H1 (cell line): ENCODE measurements at regions not wholly inside any gene's neighbourhood (a gene's known extent, or its start where the extent isn't known, plus 50 kb on each side); places are given as distances from the start of the nearest gene placed in this dataset.

Experiments used
- CTCF ChIA-PET: fragments of 300-600 bp; sonication (Branson Sonifier 250); formaldehyde crosslinking; loops from one replicate; lab custom pipeline; 2021; ENCODE audit not compliant: partially characterized antibody; lab: Charles Lee
- POLR2A ChIA-PET: fragments of 300-600 bp; sonication (Branson Sonifier 250); formaldehyde crosslinking; loops from one replicate; lab custom pipeline; 2021; ENCODE audit warnings: inconsistent platforms; ENCODE audit not compliant: partially characterized antibody; lab: Charles Lee
- DNase-seq, 2 experiments: peaks; one replicate each; pipeline versions ENCODE4 v3.0.0 to v3.0.0-alpha.2; 2010 to 2022; ENCODE audit warnings: low spot score in 2 of 2, low read depth in 1 of 2, mixed read lengths in 1 of 2
- FAIRE-seq: peaks from 2 replicates; lab custom pipeline; 2011; peaks lifted over from hg19 to GRCh38; lab: Jason Lieb, UNC
- H2AFZ ChIP-seq: 2 replicates; pipeline ENCODE4 v1.8.1; 2012; ENCODE audit warnings: low read length, inconsistent platforms
- H2AK5ac ChIP-seq: 2 replicates; pipeline ENCODE4 v1.6.1; 2013; ENCODE audit warnings: low read depth, low read length
- H2BK120ac ChIP-seq: replicated peaks from 2 replicates; pipeline ENCODE3; 2013; ENCODE audit warnings: low read depth, low read length, inconsistent platforms
- H2BK12ac ChIP-seq: 2 replicates; pipeline ENCODE4 v1.6.1; 2013; ENCODE audit warnings: low read depth, low read length
- H2BK15ac ChIP-seq: 2 replicates; pipeline ENCODE4 v1.6.1; 2013; ENCODE audit warnings: low read length
- H2BK20ac ChIP-seq: 2 replicates; pipeline ENCODE4 v1.6.1; 2013; ENCODE audit warnings: low read length
- H2BK5ac ChIP-seq: 2 replicates; pipeline ENCODE4 v1.6.1; 2013; ENCODE audit warnings: low read depth, low read length
- H3K14ac ChIP-seq: 2 replicates; pipeline ENCODE4 v1.6.1; 2013; ENCODE audit warnings: inconsistent platforms; ENCODE audit not compliant: insufficient read length
- H3K18ac ChIP-seq: 2 replicates; pipeline ENCODE4 v1.6.1; 2013; ENCODE audit warnings: low read length; ENCODE audit errors: extremely low read depth
- H3K23ac ChIP-seq: 2 replicates; pipeline ENCODE4 v1.6.1; 2013; ENCODE audit warnings: inconsistent platforms; ENCODE audit not compliant: insufficient read length
- H3K23me2 ChIP-seq: 2 replicates; pipeline ENCODE4 v1.6.1; 2013; ENCODE audit warnings: low read depth, low read length
- H3K27ac ChIP-seq: 2 replicates; pipeline ENCODE4 v1.6.1; 2011; ENCODE audit warnings: low read depth, low read length, inconsistent platforms
- H3K27me3 ChIP-seq, 4 experiments: replicated peaks in 1 of 4; 1 replicate in 1 of 4; 2 replicates in 3 of 4; pipeline versions ENCODE4 v1.6.1 to v1.8.1; 2011 to 2013; ENCODE audit warnings: low read length in 3 of 4, mild to moderate bottlenecking in 3 of 4, inconsistent platforms in 2 of 4, mixed read lengths in 2 of 4, moderate library complexity in 1 of 4; ENCODE audit not compliant: control insufficient read depth in 3 of 4, insufficient read depth in 3 of 4; ENCODE audit errors: extremely low read depth in 1 of 4
- H3K36me3 ChIP-seq, 4 experiments: 2 replicates each; pipeline versions ENCODE4 v1.6.1 to v1.8.1; 2011 to 2013; ENCODE audit warnings: mild to moderate bottlenecking in 4 of 4, low read length in 3 of 4, moderate library complexity in 2 of 4, control low read depth in 1 of 4, inconsistent platforms in 1 of 4; ENCODE audit not compliant: insufficient read depth in 4 of 4, control insufficient read depth in 2 of 4
- H3K4ac ChIP-seq: replicated peaks from 2 replicates; pipeline ENCODE3; 2013; ENCODE audit warnings: low read length, low read depth, mixed read lengths, inconsistent platforms; ENCODE audit not compliant: insufficient read length
- H3K4me1 ChIP-seq, 4 experiments: replicated peaks in 1 of 4; 1 replicate in 1 of 4; 2 replicates in 3 of 4; pipeline versions ENCODE4 v1.6.1 to v1.8.1; 2011 to 2013; ENCODE audit warnings: low read length in 3 of 4, inconsistent platforms in 2 of 4, mixed read lengths in 1 of 4; ENCODE audit not compliant: insufficient read depth in 4 of 4, control insufficient read depth in 3 of 4
- H3K4me2 ChIP-seq, 2 experiments: 2 replicates each; pipeline versions ENCODE4 v1.6.1 to v1.8.1; 2011 to 2013; ENCODE audit warnings: low read depth in 2 of 2, low read length in 2 of 2, control low read depth in 1 of 2, inconsistent platforms in 1 of 2, mild to moderate bottlenecking in 1 of 2; ENCODE audit not compliant: insufficient read depth in 1 of 2
- H3K4me3 ChIP-seq, 4 experiments: fragments of 200-600, 300-600 bp in 1 of 4; sonication (generic), shearing (Covaris generic), sonication (Bioruptor Twin) in 1 of 4; 2 replicates each; pipeline versions ENCODE4 v1.5.1 to v1.8.1; 2011 to 2016; ENCODE audit warnings: low read length in 4 of 4, low read depth in 3 of 4, control low read depth in 2 of 4, inconsistent platforms in 2 of 4, mild to moderate bottlenecking in 2 of 4, mixed read lengths in 1 of 4, moderate library complexity in 1 of 4; ENCODE audit not compliant: insufficient read depth in 2 of 4; ENCODE audit errors: extremely low read depth in 1 of 4
- H3K56ac ChIP-seq: replicated peaks from 2 replicates; pipeline ENCODE3; 2013; ENCODE audit warnings: low read depth, mild to moderate bottlenecking, mixed read lengths, low read length, inconsistent platforms; ENCODE audit not compliant: insufficient read length
- H3K79me1 ChIP-seq: 2 replicates; pipeline ENCODE4 v1.6.1; 2013; ENCODE audit warnings: low read depth, low read length, control low read depth
- H3K79me2 ChIP-seq, 2 experiments: 2 replicates each; pipeline versions ENCODE4 v1.6.1 to v1.8.1; 2012 to 2013; ENCODE audit warnings: low read length in 2 of 2, mild to moderate bottlenecking in 2 of 2, inconsistent platforms in 1 of 2; ENCODE audit not compliant: insufficient read depth in 2 of 2, control insufficient read depth in 1 of 2
- H3K9ac ChIP-seq, 4 experiments: replicated peaks in 1 of 4; 1 replicate in 1 of 4; 2 replicates in 3 of 4; pipeline versions ENCODE4 v1.6.1 to v1.8.1; 2011 to 2013; ENCODE audit warnings: low read depth in 3 of 4, low read length in 3 of 4, control low read depth in 2 of 4, mild to moderate bottlenecking in 2 of 4, moderate library complexity in 2 of 4, inconsistent platforms in 1 of 4; ENCODE audit errors: extremely low read depth in 1 of 4
- H3K9me3 ChIP-seq, 2 experiments: 2 replicates each; pipeline versions ENCODE4 v1.6.1 to v1.8.1; 2012 to 2013; ENCODE audit warnings: mild to moderate bottlenecking in 2 of 2, moderate library complexity in 2 of 2, control low read depth in 1 of 2, inconsistent platforms in 1 of 2, low read depth in 1 of 2, low read length in 1 of 2, mixed read lengths in 1 of 2; ENCODE audit not compliant: insufficient read depth in 2 of 2
- H4K20me1 ChIP-seq, 2 experiments: replicated peaks in 1 of 2; 2 replicates each; pipeline versions ENCODE3 to v1.8.1; 2011 to 2013; ENCODE audit warnings: inconsistent platforms in 2 of 2, low read length in 2 of 2, mild to moderate bottlenecking in 1 of 2; ENCODE audit not compliant: insufficient read depth in 2 of 2, control insufficient read depth in 1 of 2
- H4K5ac ChIP-seq: 2 replicates; pipeline ENCODE4 v1.6.1; 2013; ENCODE audit warnings: low read length, low read depth, mixed read lengths, inconsistent platforms; ENCODE audit not compliant: insufficient read length
- H4K8ac ChIP-seq: 2 replicates; pipeline ENCODE4 v1.8.0; 2013; ENCODE audit warnings: mild to moderate bottlenecking, moderate library complexity, low read length, inconsistent platforms; ENCODE audit not compliant: insufficient read depth; ENCODE audit errors: extremely low read depth
- H4K91ac ChIP-seq: replicated peaks from 2 replicates; pipeline ENCODE3; 2013; ENCODE audit warnings: low read length, mixed read lengths, inconsistent platforms; ENCODE audit not compliant: insufficient read length
- ASH2L ChIP-seq: fragments of 200-600, 300-600 bp; sonication (generic); IDR thresholded peaks from one replicate; pipeline ENCODE4 v1.7.1; 2017; ENCODE audit warnings: low read length
- CBX8 ChIP-seq: fragments of 300-800, 300-1000 bp; sonication (generic); IDR thresholded peaks from 2 replicates; pipeline ENCODE4 v1.7.1; 2016; ENCODE audit warnings: low read depth, low read length, borderline replicate concordance
- HDAC6 ChIP-seq: IDR thresholded peaks from one replicate; pipeline ENCODE4 v1.7.1; 2012; ENCODE audit warnings: low read depth, mild to moderate bottlenecking, inconsistent platforms, low read length, moderate library complexity
- KDM5A ChIP-seq: fragments of 200-600 bp; IDR thresholded peaks from 2 replicates; pipeline ENCODE4 v1.7.1; 2012; ENCODE audit warnings: mild to moderate bottlenecking, low read length, inconsistent platforms, mixed read lengths
- WGBS, 2 experiments: shearing (Covaris generic) in 1 of 2; methylation state at CpG; one replicate each; pipeline versions ENCODE4 v1.1.6 to v1.1.7; 2013 to 2015; ENCODE audit warnings: low lambda C conversion rate in 2 of 2, mixed read lengths in 2 of 2, inconsistent platforms in 1 of 2, low coverage in 1 of 2, missing lambda C conversion rate in 1 of 2; ENCODE audit not compliant: insufficient replicate concordance in 2 of 2, insufficient coverage in 1 of 2, insufficient read length in 1 of 2; ENCODE audit errors: extremely low coverage in 1 of 2, missing lambda C conversion rate in 1 of 2; 5-methylcytosine and 5-hydroxymethylcytosine counted together
- TF ChIP-seq, protein P1 (sequence below): IDR thresholded peaks from 2 replicates; pipeline ENCODE4 v1.6.1; 2011; ENCODE audit warnings: low read depth, mild to moderate bottlenecking, low read length; ENCODE audit not compliant: insufficient read depth

DNA sequence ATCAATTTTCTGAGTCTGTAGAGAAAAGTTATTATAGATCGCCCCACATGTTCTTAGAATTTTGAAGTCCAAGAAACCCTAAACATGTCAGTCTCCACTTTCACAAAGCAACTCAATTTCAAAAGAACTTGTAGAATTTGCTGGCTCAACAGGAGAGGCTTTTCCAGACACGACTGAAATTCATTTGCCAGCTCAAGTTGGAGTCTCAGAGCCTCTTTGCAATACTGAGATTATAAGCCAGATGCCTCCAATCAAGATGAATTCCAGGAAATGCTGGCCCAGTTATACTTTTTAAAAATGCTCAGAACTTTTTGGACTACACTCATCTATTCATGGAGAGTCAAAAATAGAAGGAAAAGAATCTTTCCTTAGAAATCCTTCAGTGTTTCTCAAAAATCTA, 56.9 kb upstream of the NLGN1 start:
- no peak overlapping the region for H2AFZ ChIP-seq
- H2BK5ac ChIP-seq: no peak overlapping the region
- no peak overlapping the region for H2BK120ac ChIP-seq
- no peak overlapping the region for H3K23ac ChIP-seq
- no peak overlapping the region for H3K4me3 ChIP-seq
- H4K8ac ChIP-seq: no peak overlapping the region
- H2BK12ac ChIP-seq: no peak overlapping the region
- no peak overlapping the region for H2BK15ac ChIP-seq
- no peak overlapping the region for H3K14ac ChIP-seq
- H3K36me3 ChIP-seq: no peaks in the 10 kb centered on the region
- POLR2A ChIA-PET: no interaction called here
- CTCF ChIA-PET: no interaction called here
- H3K79me2 ChIP-seq: no peaks in the 10 kb centered on the region
- no peak overlapping the region for H2BK20ac ChIP-seq
- no peak overlapping the region for H3K9ac ChIP-seq
- no peaks in the 10 kb centered on the region for H3K79me1 ChIP-seq
- no peaks in the 10 kb centered on the region for H4K20me1 ChIP-seq
- H3K23me2 ChIP-seq: no peaks in the 10 kb centered on the region
- no peak overlapping the region for H3K27ac ChIP-seq
- H3K18ac ChIP-seq: no peak overlapping the region
- H3K27me3 ChIP-seq: no peaks in the 10 kb centered on the region
- H3K4me2 ChIP-seq: no peak overlapping the region
- no peaks in the 10 kb centered on the region for H3K9me3 ChIP-seq
- 77% methylated on average over 2 of the region's 2 CpGs; no CpG with 5 or more reads in 1 of the 2 experiments for WGBS, 2 experiments
- no peak overlapping the region for H4K91ac ChIP-seq
- H4K5ac ChIP-seq: no peak overlapping the region
- H3K56ac ChIP-seq: no peak overlapping the region
- no peak overlapping the region for H2AK5ac ChIP-seq
- H3K4ac ChIP-seq: no peak overlapping the region
- no peaks in the 10 kb centered on the region for H3K4me1 ChIP-seq
- FAIRE-seq: no peak
- no peak for DNase-seq
- TF ChIP-seq KDM5A (no peak), ASH2L (no peak), CBX8 (no peak), HDAC6 (no peak)
- TF ChIP-seq, protein P1, sequence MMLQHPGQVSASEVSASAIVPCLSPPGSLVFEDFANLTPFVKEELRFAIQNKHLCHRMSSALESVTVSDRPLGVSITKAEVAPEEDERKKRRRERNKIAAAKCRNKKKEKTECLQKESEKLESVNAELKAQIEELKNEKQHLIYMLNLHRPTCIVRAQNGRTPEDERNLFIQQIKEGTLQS: no peak
